ENCODE measurements at regions not wholly inside any gene's neighbourhood (a gene's known extent, or its start where the extent isn't known, plus 50 kb on each side); places are given as distances from the start of the nearest gene placed in this dataset.

DNA sequence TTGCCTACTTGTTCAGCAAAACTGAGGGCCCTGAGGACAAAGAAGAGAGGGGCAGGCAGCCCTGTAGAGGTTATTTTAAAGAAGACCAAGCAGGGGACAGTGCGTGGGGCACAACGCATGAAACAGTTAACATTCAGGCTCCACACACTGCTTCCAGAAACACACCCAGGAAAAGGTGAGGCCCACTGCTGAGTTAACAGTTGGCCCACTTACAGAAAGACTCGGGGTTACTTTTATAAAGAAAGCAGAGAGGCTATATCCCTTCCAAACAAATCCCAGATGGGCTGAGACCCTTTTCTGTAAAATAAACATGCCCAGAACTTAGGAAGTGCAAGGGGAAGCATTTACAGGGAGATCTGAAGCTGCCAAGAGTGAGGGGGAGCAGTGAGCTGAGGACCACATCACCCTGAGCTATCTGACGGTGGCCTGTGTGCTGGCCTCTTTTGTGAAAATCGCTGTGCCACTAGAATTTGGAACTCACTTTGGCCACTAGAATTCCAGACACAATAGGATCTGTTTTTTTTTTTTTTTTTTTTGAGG lies 49.8 kb upstream of the SSTR4 start:
- H3K9ac ChIP-seq (ENCODE audit: low read depth in 1 of 2, low read length in 2 of 2), result no peak overlapping the region
- H3K4me1 ChIP-seq (ENCODE audit: control insufficient read depth in 4 of 4, insufficient read depth in 4 of 4, low read length in 3 of 4), result no peaks in the 10 kb centered on the region
- H3K4me3 ChIP-seq (ENCODE audit: low read depth in 1 of 3, low read length in 3 of 3), result no peak overlapping the region
- DNase-seq (ENCODE audit: low spot score), result no peak
- no peaks in the 10 kb centered on the region for H3K9me3 ChIP-seq (ENCODE audit: control insufficient read depth in 4 of 4, low read length in 3 of 4)
- peaks cover 0 to 3% (median 1%) of the 10 kb centered on the region in 4 donors for H3K27me3 ChIP-seq (ENCODE audit: control insufficient read depth in 4 of 4, insufficient read depth in 4 of 4, low read length in 3 of 4)
- 76% methylated on average over 5 of the region's 5 CpGs for WGBS
- no peaks in the 10 kb centered on the region for H3K36me3 ChIP-seq (ENCODE audit: control insufficient read depth in 4 of 4, insufficient read depth in 3 of 4, low read depth in 1 of 4, low read length in 3 of 4)
- H3K27ac ChIP-seq (ENCODE audit: low read depth in 1 of 2, low read length in 2 of 2), result no peak overlapping the region
- TF ChIP-seq, protein P1, sequence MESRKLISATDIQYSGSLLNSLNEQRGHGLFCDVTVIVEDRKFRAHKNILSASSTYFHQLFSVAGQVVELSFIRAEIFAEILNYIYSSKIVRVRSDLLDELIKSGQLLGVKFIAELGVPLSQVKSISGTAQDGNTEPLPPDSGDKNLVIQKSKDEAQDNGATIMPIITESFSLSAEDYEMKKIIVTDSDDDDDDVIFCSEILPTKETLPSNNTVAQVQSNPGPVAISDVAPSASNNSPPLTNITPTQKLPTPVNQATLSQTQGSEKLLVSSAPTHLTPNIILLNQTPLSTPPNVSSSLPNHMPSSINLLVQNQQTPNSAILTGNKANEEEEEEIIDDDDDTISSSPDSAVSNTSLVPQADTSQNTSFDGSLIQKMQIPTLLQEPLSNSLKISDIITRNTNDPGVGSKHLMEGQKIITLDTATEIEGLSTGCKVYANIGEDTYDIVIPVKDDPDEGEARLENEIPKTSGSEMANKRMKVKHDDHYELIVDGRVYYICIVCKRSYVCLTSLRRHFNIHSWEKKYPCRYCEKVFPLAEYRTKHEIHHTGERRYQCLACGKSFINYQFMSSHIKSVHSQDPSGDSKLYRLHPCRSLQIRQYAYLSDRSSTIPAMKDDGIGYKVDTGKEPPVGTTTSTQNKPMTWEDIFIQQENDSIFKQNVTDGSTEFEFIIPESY (IDR thresholded peaks at IDR 0.05), result no peak
- TF ChIP-seq EGR1 (IDR thresholded peaks at IDR 0.05; ENCODE audit: low read depth in 2 of 2) (no peak), RXRA (IDR thresholded peaks at IDR 0.05) (no peak), HNF4A (conservative IDR thresholded peaks at IDR 0.05) (no peak), JUND (IDR thresholded peaks at IDR 0.05) (no peak), TAF1 (conservative IDR thresholded peaks at IDR 0.05) (no peak)
- TF ChIP-seq, protein P2, sequence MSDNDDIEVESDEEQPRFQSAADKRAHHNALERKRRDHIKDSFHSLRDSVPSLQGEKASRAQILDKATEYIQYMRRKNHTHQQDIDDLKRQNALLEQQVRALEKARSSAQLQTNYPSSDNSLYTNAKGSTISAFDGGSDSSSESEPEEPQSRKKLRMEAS (IDR thresholded peaks at IDR 0.05), result no peak
- TF ChIP-seq, protein P3, sequence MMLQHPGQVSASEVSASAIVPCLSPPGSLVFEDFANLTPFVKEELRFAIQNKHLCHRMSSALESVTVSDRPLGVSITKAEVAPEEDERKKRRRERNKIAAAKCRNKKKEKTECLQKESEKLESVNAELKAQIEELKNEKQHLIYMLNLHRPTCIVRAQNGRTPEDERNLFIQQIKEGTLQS (IDR thresholded peaks at IDR 0.05), result no peak
- TF ChIP-seq, protein P4, sequence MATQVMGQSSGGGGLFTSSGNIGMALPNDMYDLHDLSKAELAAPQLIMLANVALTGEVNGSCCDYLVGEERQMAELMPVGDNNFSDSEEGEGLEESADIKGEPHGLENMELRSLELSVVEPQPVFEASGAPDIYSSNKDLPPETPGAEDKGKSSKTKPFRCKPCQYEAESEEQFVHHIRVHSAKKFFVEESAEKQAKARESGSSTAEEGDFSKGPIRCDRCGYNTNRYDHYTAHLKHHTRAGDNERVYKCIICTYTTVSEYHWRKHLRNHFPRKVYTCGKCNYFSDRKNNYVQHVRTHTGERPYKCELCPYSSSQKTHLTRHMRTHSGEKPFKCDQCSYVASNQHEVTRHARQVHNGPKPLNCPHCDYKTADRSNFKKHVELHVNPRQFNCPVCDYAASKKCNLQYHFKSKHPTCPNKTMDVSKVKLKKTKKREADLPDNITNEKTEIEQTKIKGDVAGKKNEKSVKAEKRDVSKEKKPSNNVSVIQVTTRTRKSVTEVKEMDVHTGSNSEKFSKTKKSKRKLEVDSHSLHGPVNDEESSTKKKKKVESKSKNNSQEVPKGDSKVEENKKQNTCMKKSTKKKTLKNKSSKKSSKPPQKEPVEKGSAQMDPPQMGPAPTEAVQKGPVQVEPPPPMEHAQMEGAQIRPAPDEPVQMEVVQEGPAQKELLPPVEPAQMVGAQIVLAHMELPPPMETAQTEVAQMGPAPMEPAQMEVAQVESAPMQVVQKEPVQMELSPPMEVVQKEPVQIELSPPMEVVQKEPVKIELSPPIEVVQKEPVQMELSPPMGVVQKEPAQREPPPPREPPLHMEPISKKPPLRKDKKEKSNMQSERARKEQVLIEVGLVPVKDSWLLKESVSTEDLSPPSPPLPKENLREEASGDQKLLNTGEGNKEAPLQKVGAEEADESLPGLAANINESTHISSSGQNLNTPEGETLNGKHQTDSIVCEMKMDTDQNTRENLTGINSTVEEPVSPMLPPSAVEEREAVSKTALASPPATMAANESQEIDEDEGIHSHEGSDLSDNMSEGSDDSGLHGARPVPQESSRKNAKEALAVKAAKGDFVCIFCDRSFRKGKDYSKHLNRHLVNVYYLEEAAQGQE (IDR thresholded peaks at IDR 0.05), result no peak
- TF ChIP-seq, protein P5, sequence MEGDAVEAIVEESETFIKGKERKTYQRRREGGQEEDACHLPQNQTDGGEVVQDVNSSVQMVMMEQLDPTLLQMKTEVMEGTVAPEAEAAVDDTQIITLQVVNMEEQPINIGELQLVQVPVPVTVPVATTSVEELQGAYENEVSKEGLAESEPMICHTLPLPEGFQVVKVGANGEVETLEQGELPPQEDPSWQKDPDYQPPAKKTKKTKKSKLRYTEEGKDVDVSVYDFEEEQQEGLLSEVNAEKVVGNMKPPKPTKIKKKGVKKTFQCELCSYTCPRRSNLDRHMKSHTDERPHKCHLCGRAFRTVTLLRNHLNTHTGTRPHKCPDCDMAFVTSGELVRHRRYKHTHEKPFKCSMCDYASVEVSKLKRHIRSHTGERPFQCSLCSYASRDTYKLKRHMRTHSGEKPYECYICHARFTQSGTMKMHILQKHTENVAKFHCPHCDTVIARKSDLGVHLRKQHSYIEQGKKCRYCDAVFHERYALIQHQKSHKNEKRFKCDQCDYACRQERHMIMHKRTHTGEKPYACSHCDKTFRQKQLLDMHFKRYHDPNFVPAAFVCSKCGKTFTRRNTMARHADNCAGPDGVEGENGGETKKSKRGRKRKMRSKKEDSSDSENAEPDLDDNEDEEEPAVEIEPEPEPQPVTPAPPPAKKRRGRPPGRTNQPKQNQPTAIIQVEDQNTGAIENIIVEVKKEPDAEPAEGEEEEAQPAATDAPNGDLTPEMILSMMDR (IDR thresholded peaks at IDR 0.05; ENCODE audit: low read depth, low read length, missing input control), result no peak
